Chondrocyte (in vitro differentiated cells): ENCODE measurements at regions not wholly inside any gene's neighbourhood (a gene's known extent, or its start where the extent isn't known, plus 50 kb on each side); places are given as distances from the start of the nearest gene placed in this dataset.

ENCODE experiments used
- DNase-seq: peaks from one replicate; pipeline ENCODE4 v3.0.0; 2021; ENCODE audit warnings: mixed read lengths, low spot score
- H3K27ac Mint-ChIP-seq: one replicate; pipeline ENCODE4 v1.8.0; 2021; ENCODE audit warnings: mild to moderate bottlenecking, moderate library complexity, mixed read lengths; ENCODE audit not compliant: unreplicated experiment
- H3K27me3 Mint-ChIP-seq: 2 replicates; pipeline ENCODE4 v1.8.0; 2021; ENCODE audit warnings: low read depth, mixed read lengths
- H3K36me3 Mint-ChIP-seq: 2 replicates; pipeline ENCODE4 v1.8.0; 2021; ENCODE audit warnings: low read depth, mixed read lengths
- H3K4me1 Mint-ChIP-seq: 2 replicates; pipeline ENCODE4 v1.8.0; 2021; ENCODE audit warnings: low read depth, mild to moderate bottlenecking, mixed read lengths
- H3K4me3 Mint-ChIP-seq: one replicate; pipeline ENCODE4 v1.8.0; 2021; ENCODE audit warnings: mild to moderate bottlenecking, moderate library complexity, mixed read lengths; ENCODE audit not compliant: unreplicated experiment
- H3K9me3 Mint-ChIP-seq: 2 replicates; pipeline ENCODE4 v1.8.0; 2021; ENCODE audit warnings: low read depth, mixed read lengths
- TF ChIP-seq, protein P1 (sequence below): fragments of 200-600 bp; sonication (generic); IDR thresholded peaks from 2 replicates; pipeline ENCODE4 v1.5.0; 2021; ENCODE audit warnings: antibody characterized with exemption, mild to moderate bottlenecking, moderate library complexity

DNA sequence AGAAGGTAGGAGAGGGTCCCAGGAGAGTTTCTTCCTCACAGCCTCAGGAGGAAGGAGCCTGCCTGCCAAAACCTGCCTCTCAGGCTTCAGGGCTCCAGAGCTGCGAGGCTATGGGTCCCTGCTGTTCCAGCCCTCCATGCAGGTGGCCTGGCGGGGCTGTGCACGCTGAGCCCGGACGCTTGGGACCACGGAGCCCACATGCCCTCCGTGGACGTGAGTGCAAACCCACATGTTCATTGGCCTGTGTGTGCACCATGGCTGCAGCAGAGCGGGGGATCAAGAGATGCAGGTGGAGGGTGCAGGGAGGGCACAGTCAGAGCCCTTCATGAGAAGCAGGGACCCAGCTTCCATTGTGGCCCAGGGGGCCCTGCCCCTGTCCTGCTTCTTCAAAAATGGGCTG lies 287.3 kb downstream of the IRX2 start:
- TF ChIP-seq, protein P1, sequence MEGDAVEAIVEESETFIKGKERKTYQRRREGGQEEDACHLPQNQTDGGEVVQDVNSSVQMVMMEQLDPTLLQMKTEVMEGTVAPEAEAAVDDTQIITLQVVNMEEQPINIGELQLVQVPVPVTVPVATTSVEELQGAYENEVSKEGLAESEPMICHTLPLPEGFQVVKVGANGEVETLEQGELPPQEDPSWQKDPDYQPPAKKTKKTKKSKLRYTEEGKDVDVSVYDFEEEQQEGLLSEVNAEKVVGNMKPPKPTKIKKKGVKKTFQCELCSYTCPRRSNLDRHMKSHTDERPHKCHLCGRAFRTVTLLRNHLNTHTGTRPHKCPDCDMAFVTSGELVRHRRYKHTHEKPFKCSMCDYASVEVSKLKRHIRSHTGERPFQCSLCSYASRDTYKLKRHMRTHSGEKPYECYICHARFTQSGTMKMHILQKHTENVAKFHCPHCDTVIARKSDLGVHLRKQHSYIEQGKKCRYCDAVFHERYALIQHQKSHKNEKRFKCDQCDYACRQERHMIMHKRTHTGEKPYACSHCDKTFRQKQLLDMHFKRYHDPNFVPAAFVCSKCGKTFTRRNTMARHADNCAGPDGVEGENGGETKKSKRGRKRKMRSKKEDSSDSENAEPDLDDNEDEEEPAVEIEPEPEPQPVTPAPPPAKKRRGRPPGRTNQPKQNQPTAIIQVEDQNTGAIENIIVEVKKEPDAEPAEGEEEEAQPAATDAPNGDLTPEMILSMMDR: no peak
- DNase-seq: no peak
- no peak overlapping the region for H3K4me3 Mint-ChIP-seq
- no peaks in the 10 kb centered on the region for H3K36me3 Mint-ChIP-seq
- no peak overlapping the region for H3K27ac Mint-ChIP-seq
- H3K9me3 Mint-ChIP-seq: peaks cover 7% of the 10 kb centered on the region
- no peaks in the 10 kb centered on the region for H3K27me3 Mint-ChIP-seq
- H3K4me1 Mint-ChIP-seq: no peaks in the 10 kb centered on the region

DNA sequence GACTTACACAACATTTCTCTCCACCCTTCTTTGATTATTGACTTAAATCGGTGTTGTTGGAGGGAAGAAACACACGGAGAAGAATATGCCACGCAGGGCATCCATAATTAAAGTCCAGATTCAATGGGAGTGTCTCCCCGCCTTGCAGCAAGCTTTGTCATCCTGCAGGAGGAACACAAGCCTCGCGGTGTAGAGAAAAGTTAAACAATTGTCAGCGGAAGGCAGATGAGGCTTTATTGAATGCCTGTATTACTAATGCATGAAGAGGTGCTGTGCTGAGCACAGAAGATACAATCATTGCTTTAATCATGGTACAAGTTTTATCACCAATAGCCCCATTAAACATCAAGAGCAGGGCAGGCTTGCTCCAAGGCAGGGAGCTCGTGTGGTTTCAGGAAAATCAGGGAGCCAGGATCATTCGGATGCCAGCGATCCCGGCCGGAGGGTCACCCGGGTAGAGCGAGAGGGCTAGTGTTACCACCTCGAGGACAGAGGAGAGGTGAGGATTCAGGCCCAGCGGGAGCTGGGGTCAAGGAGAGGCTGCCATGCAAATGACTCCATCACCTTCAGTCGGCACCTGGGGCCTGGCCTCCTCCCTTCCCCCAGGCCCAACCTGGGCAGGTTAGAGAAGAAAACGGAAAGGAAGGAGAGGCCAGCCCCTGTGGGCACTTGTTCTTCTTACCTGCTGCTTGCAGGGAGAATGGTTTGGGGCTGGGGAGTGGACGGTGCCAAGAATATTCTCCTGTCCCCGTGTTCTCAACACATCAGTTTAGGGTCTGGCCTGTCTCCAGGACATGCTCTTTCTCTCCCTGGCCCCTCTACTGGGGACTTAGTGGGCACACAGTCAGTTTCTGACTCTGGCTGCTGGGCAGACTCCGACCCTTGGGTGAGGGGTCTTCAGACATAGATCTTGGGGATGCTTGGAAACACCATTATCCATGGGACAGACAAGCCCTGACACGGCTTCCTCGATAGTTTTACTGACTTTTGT lies 289.5 kb downstream of the IRX2 start:
- Mint-ChIP-seq H3K4me1 (no peaks in the 10 kb centered on the region), H3K4me3 (no peak overlapping the region), H3K27me3 (no peaks in the 10 kb centered on the region), H3K36me3 (no peaks in the 10 kb centered on the region), H3K27ac (no peak overlapping the region), H3K9me3 (peaks cover 7% of the 10 kb centered on the region)
- TF ChIP-seq, protein P1: no peak
- no peak for DNase-seq

DNA sequence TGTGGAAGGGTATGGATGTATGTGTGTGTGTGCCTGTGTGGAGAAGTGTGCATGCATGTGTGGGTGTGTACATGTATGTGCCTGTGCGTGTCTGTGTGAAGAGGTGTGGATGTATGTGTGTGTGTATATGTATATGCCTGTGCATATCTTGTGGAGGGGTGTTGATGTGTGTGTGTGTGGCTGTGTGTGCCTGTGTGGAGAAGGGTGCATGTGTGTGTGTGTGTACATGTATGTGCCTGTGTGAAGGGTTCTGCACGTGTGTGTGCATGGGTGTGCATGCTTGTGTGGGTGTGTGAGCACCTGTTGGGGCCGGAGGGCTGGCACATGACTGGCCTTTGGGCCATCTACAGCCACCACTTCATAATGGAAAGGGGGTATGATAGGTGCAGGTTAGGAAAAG lies 291.4 kb downstream of the IRX2 start:
- Mint-ChIP-seq H3K27me3 (no peaks in the 10 kb centered on the region), H3K9me3 (peaks cover 7% of the 10 kb centered on the region), H3K4me1 (no peaks in the 10 kb centered on the region), H3K4me3 (no peak overlapping the region), H3K36me3 (no peaks in the 10 kb centered on the region), H3K27ac (no peak overlapping the region)
- no peak for DNase-seq
- TF ChIP-seq, protein P1: no peak

DNA sequence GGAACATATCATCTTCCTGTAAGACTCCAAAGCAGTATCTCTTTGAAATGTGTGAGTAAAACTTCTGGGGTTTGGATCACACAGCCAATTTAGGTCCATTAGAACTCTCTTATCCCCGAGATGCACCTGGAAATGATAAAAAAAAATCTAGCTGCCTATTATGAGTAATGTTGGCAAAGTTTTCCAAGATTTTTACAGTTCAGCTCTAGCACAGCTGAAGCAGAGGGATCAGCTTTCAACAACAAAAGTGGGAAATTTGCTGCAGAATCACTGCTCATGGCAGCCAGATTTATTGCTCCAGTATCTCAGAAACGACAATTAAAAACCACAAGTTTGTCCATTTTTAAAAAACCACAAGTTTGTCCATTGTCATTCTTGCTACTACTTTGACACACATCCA lies 292.2 kb downstream of the IRX2 start:
- Mint-ChIP-seq H3K27ac (no peak overlapping the region), H3K36me3 (no peaks in the 10 kb centered on the region), H3K4me3 (no peak overlapping the region), H3K9me3 (peaks cover 7% of the 10 kb centered on the region), H3K27me3 (no peaks in the 10 kb centered on the region), H3K4me1 (no peaks in the 10 kb centered on the region)
- TF ChIP-seq, protein P1: no peak
- no peak for DNase-seq

DNA sequence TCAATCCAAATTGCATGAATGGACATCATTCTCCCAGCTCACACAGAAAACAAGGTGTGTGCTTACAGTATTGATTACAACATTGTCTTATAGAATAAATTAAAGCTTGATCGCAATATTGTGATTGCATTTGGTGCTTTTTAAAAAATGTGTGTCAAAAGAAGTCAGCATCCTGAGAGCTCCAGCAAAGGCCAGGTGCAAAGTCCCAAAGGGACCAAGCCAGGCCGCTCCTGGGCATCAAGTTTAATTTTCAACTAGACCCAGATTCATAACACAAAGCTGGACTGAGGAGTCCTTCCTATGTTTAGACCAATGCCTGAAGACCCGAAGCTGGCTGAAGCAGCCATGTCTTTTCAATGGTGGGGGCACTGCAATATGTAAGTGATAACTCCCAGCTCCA lies 295.6 kb downstream of the IRX2 start:
- H3K36me3 Mint-ChIP-seq: no peaks in the 10 kb centered on the region
- H3K9me3 Mint-ChIP-seq: no peaks in the 10 kb centered on the region
- H3K4me1 Mint-ChIP-seq: no peaks in the 10 kb centered on the region
- no peak overlapping the region for H3K27ac Mint-ChIP-seq
- no peak for DNase-seq
- H3K27me3 Mint-ChIP-seq: no peaks in the 10 kb centered on the region
- TF ChIP-seq, protein P1: no peak
- H3K4me3 Mint-ChIP-seq: no peak overlapping the region
